T-helper 2 cell treated with Interferon-gamma antibody and Interleukin-4, amounts not matched to agents 100 ng/mL and 5 ng/mL, for 36 hours (primary cell): ENCODE measurements at regions not wholly inside any gene's neighbourhood (a gene's known extent, or its start where the extent isn't known, plus 50 kb on each side); places are given as distances from the start of the nearest gene placed in this dataset.

Experiments used
- intact Hi-C: fragments of 100-400 bp; cut with micrococcal nuclease; formaldehyde crosslinking; loops from one replicate; pipeline ENCODE4 v1.15.1; 2023

DNA sequence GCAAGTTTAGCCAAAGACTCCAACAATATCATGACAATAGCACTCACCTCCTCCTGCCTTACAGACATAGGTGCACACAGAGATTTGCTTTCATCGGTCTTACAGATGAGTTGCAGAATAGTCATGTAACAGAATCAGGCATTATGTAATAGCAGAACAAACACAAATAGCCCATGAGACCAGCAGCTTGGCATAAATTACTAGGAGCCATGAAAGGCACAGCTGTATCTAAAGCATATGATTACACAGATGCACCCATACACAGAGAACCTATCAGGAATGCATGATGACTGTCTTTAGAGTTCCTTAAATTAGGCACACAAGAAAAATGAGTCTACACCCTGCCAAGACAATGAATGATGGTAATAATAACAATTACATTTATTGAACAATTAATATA lies 342.0 kb upstream of the XYLT1 start:
- intact Hi-C loops = no loop called here

DNA sequence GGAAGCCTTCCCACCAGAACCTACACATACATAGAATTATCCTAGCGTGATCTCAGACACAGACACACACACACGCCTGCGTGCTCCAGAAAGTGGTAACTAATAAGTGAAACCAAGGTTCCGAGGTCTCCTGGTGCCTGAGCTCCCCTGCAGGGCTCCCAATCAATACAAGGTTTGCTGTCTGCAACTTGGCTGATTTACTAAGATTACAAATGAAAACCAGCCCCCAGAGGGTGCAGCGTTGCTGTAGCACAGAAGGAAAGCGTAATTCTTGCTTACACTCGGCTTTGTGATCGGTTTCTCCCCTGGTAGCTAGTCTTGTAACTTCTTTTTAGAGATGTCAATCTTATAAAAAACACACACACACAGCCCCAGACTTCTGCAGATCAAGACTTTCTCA lies 334.1 kb upstream of the XYLT1 start:
- intact Hi-C loops = no loop called here

DNA sequence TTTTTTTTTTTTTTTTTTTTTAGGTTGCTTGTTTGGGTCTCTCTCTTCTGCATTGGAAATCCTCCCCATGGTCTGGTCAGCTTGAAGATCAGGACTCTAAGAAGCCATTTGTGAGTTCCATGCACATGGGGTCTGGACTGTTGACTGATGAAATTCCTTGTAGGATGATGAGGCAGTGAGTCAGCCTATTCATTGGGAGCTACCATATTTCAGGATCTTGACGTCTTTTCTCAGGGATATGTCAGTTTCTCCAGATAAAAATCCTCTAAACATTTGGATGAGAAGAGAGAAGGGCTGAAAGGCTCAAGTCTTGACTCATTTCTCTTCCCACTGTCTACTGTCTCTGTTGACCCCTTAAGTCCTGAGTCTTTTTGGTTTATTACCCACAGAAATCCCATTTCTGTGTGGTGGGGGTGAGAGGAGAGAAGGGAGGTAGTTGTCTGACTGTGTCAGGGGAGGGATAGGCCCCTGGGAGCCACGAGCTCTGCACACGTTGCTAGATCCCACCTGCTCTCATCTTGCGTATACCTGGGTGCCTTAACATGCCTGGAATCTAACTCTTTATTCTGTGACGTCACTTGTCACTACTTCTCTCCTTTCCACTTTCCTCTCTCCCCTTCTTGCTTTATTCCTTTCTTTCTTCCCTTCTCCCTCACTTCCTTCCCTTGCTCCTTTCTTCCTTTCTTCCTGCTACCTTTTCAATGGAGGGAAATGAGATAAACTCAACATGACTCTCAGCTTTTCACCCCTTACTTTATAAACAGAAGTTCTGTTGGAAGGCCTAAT lies 333.1 kb upstream of the XYLT1 start:
- intact Hi-C loops = no loop called here

DNA sequence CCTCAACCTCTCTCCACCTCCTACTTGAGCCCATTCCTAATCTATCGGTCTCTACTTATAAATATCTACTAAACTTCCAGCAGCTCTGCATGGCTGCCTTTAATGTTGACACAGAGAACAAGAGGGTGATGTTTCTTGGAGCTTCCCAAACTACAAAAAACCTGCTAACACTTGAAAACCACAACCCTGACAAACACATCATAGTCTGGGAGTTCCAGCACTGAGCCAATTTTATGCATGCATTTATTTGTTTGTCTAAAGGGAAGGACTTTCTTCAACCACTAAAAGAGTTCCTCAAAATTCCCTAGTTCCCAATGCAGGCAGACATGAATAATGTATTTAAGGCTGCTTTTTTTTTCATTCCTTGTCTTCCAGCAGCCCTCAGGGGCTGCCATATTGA lies 331.8 kb upstream of the XYLT1 start:
- intact Hi-C loops = no loop called here

DNA sequence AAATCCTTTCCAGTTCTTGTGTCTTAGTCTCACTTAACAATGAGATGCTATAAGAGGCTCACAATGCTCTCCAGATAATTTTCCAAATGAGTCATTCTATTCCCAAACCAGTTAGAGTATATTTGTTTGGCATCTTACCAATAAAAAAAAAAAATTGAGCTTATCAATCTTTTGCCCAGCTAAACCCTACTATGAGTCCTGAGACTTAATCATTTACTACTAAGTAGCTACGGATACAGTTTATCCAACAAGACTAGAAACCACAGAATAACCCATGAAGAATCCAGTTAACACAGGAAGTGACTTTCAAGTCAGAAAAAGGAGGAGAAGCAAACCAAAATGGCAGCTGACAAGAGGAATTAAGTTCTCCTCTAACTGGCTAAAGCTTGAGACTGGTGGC lies 330.3 kb upstream of the XYLT1 start:
- intact Hi-C loops = no loop called here

DNA sequence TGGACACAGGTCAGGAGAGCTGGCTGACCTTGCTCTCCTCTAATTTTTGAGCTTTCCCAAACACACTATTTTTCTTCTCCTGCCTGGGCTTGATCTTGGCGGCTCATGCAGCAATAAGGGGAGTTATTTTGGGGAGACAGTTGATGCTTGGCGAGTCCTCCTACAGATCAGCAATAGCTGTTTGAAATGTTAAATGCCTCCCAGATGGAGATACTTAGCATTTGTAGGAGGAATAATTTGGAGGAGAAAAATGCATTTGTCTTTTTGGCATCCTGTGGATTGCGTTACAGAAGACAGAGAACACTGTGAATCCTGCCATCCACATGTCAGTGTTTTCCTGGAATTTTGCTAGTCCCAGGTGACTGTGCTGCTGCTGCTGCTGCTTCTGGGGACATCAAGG lies 328.0 kb upstream of the XYLT1 start:
- intact Hi-C loops = no loop called here

DNA sequence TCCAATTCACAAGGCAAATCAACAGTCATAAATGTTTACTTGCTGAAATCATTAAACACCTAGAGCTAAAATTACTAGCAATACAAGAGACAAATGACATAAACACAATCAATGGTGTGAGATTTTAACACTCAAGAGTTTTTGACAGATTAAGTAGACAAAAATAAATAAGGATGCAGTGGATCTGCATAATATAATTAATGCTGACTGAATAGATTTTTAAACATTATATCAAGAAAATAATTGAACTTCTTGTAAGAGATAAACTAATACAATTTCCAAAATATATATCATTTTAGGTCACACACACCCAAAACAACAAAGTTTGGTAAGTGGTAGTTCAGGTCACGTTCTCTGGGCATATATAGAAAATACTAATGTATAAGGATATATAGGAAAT lies 322.6 kb upstream of the XYLT1 start:
- intact Hi-C loops = no loop called here

DNA sequence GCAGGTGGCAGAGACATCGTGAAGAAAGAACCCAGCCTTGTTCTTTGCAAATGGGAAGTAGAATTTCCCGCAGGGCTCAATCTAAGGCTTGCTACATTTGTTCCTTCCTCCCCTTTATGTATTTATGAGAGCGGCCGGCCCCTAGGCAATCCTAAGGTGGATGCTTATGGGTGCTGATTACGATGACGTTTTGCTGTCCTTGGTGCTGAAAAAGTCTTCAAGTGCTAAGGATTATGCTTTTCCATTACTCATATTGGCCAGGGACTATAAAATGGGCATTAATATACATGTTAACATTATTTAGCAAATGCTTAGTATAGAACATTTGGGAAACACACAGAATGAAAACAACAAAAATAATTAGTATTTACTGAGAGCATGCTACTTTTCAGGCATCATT lies 313.3 kb upstream of the XYLT1 start:
- intact Hi-C loops = no loop called here

DNA sequence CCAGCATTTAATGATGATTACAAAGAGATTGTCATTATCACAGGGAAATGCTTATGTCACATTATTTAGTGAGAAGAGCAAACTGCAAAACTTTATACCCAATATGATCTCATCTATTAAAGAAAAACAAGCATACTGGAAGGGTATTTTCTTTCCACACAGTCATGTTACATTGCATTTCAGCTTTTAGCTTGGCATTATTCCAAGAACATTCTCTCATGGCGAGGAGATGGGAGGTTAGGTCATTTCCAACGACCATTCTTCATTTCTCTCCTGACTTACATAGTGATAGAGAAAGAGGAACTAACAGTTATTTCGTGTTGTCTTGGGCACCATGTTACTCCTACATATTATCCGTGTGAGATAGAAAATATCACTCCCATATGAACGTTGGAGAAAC lies 309.4 kb upstream of the XYLT1 start:
- intact Hi-C loops = no loop called here

DNA sequence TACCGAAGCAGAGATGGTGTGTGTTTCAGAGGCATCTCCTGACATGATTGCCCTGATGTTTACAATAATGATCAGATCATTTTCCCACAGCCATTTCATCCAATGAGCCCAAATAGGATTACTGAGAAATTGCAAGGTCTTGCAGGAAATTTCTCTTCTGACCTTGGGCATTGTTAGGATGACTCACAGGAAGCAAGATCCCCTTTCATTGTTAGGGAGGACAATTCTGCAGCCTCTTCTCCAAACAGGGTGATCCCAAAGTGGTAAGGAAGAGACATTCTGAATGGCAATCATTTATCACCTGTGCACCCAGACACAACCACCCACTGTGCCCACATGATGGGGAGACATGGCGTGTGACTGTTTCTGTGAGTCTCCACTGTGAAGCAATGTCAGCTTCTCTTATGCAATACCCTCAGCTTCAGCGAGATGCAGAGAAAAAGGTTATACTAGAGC lies 306.7 kb upstream of the XYLT1 start:
- intact Hi-C loops = no loop called here

DNA sequence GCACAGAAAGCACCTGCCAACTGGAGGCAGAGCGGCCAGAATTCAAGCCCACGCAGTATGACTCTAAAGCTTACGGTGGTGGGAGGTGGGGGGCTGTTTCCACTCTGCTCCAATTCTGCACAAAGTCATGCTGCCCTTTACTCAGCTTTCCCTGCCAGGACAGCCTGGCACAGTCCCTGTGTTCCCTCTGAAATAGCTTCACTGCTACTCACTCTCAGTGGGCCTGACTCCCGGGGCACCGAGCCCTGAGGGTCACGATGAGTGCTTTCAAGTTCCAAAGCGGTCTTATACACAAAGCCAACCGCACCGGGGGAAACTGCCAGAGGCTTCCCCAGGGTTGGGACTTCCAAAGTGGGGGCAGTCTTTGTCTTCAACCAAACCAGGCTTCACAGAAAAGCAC lies 306.1 kb upstream of the XYLT1 start:
- intact Hi-C loops = no loop called here

DNA sequence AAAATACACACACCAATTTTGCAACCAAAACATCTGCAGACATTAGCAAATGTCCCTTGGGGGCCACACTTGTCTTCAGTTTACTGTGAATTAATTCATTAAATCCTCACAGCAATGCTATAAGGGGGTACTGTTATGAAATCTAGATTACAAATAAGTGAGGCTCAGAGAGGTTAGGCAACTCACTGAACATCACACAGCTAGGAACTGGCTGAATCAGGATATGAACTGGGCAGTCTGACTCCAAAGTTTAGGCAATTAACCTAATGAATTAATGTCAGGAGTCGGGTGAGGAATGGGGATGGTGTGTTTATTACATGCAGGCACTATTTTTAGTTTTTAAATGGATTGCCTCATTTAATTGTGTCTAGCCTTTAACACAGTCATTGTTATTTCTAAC lies 305.7 kb upstream of the XYLT1 start:
- intact Hi-C loops = no loop called here

DNA sequence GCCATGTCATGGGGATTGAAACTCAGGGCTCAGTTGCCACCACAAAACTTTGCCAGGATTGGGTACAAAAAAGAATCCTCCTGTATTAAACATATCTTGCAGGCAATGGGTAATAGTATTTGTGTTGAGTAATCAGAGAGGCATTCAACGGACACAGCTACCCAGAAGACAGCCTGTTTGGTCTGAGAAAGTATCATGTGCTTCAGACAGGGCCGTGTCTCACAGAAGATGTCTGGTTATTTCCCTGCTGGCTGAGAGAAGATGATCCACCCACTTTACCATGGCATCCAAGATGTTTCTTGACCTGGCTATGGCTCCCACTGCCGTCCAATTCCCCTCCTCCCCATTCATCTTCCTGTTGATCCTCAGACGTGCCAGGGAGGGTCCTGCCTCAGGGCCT lies 304.3 kb upstream of the XYLT1 start:
- intact Hi-C loops = no loop called here

DNA sequence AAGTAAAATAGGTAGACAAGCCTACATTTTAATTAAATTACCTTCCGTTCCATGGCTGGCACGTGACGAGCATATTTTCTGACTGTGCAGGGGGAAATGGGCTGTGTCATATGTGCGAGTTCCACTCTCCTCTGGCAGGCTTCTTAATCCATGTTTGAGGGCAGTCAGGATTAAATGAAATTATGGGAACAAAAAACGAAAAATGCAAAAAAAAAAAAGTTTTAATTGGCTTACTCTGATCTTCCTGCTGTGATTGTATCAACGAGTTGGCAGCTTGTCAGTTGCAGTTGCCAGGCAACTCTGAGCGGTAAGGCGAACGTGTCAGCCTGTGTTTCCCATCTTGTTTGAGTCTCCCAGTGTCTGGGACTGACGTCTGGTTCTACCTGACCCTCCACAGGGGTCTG lies 302.9 kb upstream of the XYLT1 start:
- intact Hi-C loops = no loop called here

DNA sequence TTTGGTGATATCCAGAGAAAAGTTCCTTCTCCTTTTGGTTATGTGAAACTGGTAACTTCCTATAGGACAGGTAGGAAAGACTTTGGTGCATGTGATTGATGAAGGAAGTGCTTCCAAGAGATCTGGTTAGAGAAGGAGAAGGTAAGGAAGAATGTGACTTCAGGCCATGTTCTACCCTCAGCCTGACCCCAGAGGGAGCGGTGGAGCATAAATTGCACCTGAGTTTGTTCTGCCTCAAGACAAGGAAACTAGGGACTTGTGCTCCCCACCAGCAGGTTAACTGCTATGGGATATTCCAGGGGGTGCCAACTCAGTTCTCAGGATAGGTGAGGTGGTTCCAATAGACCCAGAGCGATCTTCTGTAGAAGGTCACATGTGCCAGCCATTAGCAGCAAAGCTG lies 299.3 kb upstream of the XYLT1 start:
- intact Hi-C loops = no loop called here

DNA sequence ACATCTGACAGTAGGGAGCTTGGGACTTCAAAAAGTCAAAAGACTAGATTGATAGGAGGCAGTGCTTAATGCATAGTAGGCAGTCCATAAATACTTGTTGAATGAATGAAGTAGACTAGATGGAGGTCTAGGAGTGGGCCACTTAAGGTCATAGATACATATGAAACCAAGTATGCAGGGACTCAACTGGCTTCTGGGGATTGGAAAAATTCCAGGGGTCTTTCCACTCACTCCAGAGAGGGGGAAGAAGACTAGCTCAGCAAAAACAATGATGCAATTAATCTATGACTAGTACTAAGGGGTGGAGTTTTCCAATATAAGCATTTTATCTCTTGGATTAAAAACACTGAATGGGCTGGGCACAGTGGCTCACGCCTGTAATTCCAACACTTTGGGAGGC lies 298.3 kb upstream of the XYLT1 start:
- intact Hi-C loops = no loop called here

DNA sequence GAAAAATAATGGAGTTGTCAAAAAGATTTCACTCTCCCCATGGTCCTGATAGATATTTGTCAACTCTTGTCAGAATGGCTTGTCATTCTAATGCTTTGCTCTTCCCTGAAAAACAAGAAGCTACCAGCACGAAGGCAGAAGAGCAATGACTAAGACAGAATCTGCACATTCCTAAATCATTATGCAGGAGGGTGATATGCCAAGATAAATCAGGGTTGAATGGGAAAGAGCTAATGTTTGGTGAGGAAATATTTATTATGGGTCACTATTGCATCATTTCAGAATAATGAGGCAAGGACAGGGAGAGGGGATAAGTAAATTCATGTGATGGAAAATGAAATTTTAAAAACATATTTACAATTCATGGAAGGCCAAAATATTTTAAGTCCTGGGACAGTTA lies 297.5 kb upstream of the XYLT1 start:
- intact Hi-C loops = no loop called here

DNA sequence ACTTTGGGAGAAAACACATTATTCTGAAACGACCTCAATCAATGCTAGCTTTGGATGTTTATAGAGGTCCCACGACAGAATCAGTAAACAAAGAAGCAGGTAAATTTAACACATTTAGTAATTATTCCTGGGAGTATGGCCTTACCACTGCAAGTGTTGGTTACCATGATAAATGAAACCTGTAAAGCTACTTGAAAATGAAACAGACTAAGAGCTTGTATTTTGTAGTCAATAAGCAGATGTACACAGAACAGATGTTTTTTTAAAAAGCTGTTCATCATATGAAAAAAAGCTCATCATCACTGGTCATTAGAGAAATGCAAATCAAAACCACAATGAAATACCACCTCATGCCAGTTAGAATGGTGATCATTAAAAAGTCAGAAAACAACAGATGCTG lies 295.3 kb upstream of the XYLT1 start:
- intact Hi-C loops = no loop called here

DNA sequence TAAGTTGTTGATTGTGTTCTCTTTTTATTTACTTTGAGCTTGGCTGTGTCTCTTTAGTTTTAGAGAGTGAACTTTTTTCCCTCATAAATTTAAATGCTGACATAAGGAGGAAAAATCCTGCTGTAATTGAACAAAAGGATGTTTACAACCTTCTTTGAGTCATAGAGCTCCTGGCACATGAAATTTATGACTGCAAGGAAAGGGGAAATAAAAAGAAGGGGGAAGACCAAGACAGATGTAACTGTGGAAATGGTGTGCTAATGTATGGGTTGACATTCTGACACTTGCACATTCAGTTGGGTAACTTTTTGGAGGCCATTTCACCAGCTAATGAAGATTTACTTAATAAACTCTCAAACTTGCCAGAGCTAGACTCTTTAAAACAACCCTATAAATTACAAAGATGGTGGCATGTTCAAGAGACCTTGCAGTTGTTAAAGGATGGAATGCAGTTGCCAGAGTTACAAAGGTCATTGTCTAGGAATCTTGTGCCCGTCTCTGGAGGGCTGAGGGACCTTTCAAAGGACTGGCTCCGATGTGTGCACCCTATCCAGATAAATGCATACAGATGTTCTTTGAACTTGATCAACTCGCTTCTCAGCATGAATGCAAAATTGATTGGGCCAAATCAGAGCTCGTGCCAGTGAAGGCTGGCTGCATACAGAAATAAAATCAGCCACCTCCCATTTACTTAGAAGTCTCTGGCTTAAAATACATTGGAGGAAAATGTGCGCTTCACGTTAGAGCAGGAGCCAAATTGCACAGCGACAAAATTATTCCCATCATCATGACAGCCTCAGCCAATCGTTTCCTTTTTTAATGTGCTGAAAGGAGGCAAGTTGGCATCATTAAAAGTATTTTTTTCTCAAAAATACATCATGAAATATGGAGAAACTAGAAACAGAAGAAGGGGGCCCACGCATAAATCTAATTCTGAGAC lies 289.0 kb upstream of the XYLT1 start:
- intact Hi-C loops = no loop called here

DNA sequence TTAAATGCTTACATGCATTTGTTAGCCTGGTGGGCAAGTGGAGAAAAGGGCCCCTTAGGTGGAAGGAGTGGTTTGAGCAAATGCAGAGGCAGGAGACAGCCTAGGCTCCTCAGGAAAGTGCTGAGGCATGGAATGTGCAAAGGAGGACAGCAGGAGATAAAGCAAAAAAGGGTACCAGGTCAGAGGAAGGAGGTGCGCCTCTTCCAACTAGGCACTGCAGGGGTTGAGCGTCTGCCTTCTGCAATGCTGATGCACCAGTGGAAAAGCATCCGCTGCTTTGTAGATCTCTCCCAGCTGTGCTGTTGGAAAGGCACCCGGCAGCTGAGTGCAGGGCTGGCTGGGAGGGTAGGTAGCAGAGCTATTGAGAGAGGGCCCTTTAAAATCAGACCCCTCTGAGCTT lies 287.0 kb upstream of the XYLT1 start:
- intact Hi-C loops = no loop called here

DNA sequence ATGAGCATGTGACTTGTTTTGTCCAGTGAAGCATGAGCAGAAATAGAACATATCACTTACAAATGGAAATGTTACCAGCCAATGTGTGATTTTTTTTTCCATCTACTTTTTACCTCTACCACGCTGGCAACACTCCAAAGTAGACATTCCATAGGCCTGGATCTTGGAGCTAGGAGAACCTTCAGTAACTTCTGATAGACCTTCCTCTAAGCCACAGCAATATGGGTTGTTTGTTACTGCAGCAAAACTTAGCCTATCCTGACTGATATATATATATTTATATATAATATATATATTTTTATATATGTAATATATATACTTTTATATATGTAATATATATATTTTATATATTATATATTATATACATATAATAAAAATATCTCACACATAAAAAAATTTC lies 284.4 kb upstream of the XYLT1 start:
- intact Hi-C loops = no loop called here

DNA sequence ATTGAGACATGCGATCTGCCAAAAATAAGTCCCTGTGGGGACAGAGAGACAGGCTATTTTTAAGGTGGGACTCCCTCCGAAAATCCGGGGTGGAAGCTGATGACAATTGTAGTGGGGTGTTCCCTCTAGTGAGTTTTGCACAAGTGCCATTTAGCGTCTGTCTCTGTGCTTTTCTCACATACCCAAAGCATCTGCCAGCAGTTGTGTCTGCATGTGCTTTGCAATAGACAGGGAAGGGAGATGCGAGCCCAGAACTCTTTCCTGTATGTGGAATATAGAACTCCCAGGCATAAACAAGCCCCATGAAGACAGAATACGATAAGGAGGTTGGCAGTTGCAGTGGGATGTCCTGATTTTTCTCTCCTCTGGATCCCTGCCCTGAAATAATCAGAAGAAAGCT lies 282.7 kb upstream of the XYLT1 start:
- intact Hi-C loops = no loop called here

DNA sequence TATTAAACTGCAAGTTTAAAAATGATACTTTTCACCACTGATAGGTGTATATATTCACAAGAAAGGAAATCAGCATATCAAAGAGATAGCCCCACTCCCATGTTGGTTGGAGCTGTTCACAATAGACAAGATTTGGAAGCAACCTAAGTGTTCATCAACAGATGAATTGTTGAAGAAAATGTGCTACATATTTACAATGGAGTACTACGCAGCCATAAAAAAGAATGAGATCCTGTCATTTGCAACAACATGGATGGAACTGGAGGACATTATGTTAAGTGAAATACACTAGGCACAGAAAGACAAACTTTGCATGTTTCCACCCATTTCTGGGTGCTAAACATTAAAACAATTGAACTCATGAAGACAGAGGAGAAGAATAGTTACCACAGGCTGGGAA lies 278.9 kb upstream of the XYLT1 start:
- intact Hi-C loops = no loop called here
